HepG2 (cell line): ENCODE measurements at regions not wholly inside any gene's neighbourhood (a gene's known extent, or its start where the extent isn't known, plus 50 kb on each side); places are given as distances from the start of the nearest gene placed in this dataset.

ENCODE experiments used
- ATAC-seq: fragments of 200-7000 bp; cut with Tn5 transposase; 3 replicates; pipeline ENCODE4 v1.9.1; 2020; ENCODE audit warnings: mild to moderate bottlenecking, moderate library complexity
- BruUV-seq: library from RNA; stranded (reverse); fragments of 400-500 nt; replicated peaks from 2 replicates; lab custom pipeline; 2021; lab: Mats Ljungman, UMichigan
- CTCF ChIA-PET: fragments of 300-600 bp; formaldehyde crosslinking; extraction: SDS; loops from one replicate; lab custom pipeline; 2021; ENCODE audit warnings: low total read pairs, inconsistent platforms, low intra/inter-chr PET ratio; lab: Yijun Ruan, JAX
- POLR2A ChIA-PET: fragments of 350-600 bp; sonication (Branson Sonifier 250); formaldehyde crosslinking; loops from one replicate; lab custom pipeline; 2020; ENCODE audit warnings: antibody characterized with exemption, inconsistent platforms; lab: Yijun Ruan, JAX
- DNase-seq: peaks from one replicate; pipeline ENCODE4 v3.0.0-alpha.2; 2015; ENCODE audit warnings: low spot score
- FAIRE-seq: peaks from 3 replicates; lab custom pipeline; 2011; peaks lifted over from hg19 to GRCh38; lab: Jason Lieb, UNC
- H2AFZ ChIP-seq: one replicate; pipeline ENCODE4 v1.6.1; 2011; ENCODE audit warnings: low read length, inconsistent platforms
- H3K27ac ChIP-seq: fragments of 300-600 bp; 3 replicates; pipeline ENCODE4 v1.8.0; 2011; ENCODE audit warnings: mixed run types, mild to moderate bottlenecking, mixed read lengths, low read length, inconsistent platforms; ENCODE audit not compliant: insufficient read depth; ENCODE audit errors: extremely low read length
- H3K27me3 ChIP-seq, 2 experiments: fragments of 200-600 bp in 1 of 2; 2 replicates in 1 of 2; 3 replicates in 1 of 2; pipeline versions ENCODE4 v1.6.0 to v1.8.0; 2011; ENCODE audit warnings: low read length in 2 of 2, mild to moderate bottlenecking in 2 of 2, moderate library complexity in 2 of 2, inconsistent platforms in 1 of 2; ENCODE audit not compliant: insufficient read depth in 2 of 2, control insufficient read depth in 1 of 2
- H3K36me3 ChIP-seq, 2 experiments: fragments of 200-600 bp in 1 of 2; replicated peaks in 1 of 2; 2 replicates in 1 of 2; 3 replicates in 1 of 2; pipeline versions ENCODE4 v1.5.1 to v1.8.0; 2011; ENCODE audit warnings: low read length in 2 of 2, inconsistent platforms in 1 of 2; ENCODE audit not compliant: insufficient read depth in 2 of 2, control insufficient read depth in 1 of 2
- H3K4me1 ChIP-seq: 2 replicates; pipeline ENCODE4 v1.5.1; 2012; ENCODE audit warnings: low read length, inconsistent platforms; ENCODE audit not compliant: insufficient read depth
- H3K4me2 ChIP-seq: 2 replicates; pipeline ENCODE4 v1.6.0; 2011; ENCODE audit warnings: low read depth, low read length, inconsistent platforms
- H3K4me3 ChIP-seq, 3 experiments: fragments of 200-600 bp in 1 of 3; sonication (generic), shearing (Covaris generic) in 1 of 3; replicated peaks in 1 of 3; 2 replicates each; pipeline ENCODE4 v1.5.1; 2011 to 2016; ENCODE audit warnings: low read length in 3 of 3, inconsistent platforms in 2 of 3, low read depth in 2 of 3, mild to moderate bottlenecking in 2 of 3, control low read depth in 1 of 3, mixed read lengths in 1 of 3; ENCODE audit not compliant: insufficient read depth in 1 of 3
- H3K79me2 ChIP-seq: one replicate; pipeline ENCODE4 v1.6.1; 2011; ENCODE audit warnings: low read length, inconsistent platforms; ENCODE audit not compliant: insufficient read depth
- H3K9ac ChIP-seq: 2 replicates; pipeline ENCODE4 v1.6.0; 2011; ENCODE audit warnings: mild to moderate bottlenecking, low read depth, low read length, inconsistent platforms; ENCODE audit not compliant: insufficient read depth
- H3K9me3 ChIP-seq: 2 replicates; pipeline ENCODE4 v1.5.1; 2012; ENCODE audit warnings: mild to moderate bottlenecking, low read length
- H4K20me1 ChIP-seq: 2 replicates; pipeline ENCODE4 v1.6.0; 2011; ENCODE audit warnings: inconsistent platforms, mild to moderate bottlenecking, low read length, moderate library complexity; ENCODE audit not compliant: insufficient read depth
- CENPX ChIP-seq: sonication (generic); formaldehyde crosslinking; IDR thresholded peaks from 2 replicates; pipeline ENCODE4 v1.9.0; 2021; ENCODE audit warnings: mild to moderate bottlenecking, missing genetic modification reagents, moderate library complexity
- KIAA2018 ChIP-seq: sonication (generic); formaldehyde crosslinking; IDR thresholded peaks from 2 replicates; pipeline ENCODE4 v1.5.0; 2020; ENCODE audit warnings: mild to moderate bottlenecking, missing genetic modification reagents, borderline replicate concordance
- MEIS1 ChIP-seq: sonication (generic); formaldehyde crosslinking; IDR thresholded peaks from 2 replicates; pipeline ENCODE4 v1.9.0; 2021; ENCODE audit warnings: mild to moderate bottlenecking, missing genetic modification reagents, moderate library complexity, borderline replicate concordance
- RELA ChIP-seq: sonication (generic); formaldehyde crosslinking; IDR thresholded peaks from 2 replicates; pipeline ENCODE4 v1.4.0; 2020; ENCODE audit warnings: missing genetic modification reagents
- SCMH1 ChIP-seq: sonication (generic); formaldehyde crosslinking; IDR thresholded peaks from 2 replicates; pipeline ENCODE4 v1.9.0; 2021; ENCODE audit warnings: missing genetic modification reagents, mild to moderate bottlenecking, borderline replicate concordance
- SRY ChIP-seq: sonication (generic); formaldehyde crosslinking; IDR thresholded peaks from 2 replicates; pipeline ENCODE4 v1.8.0; 2022; ENCODE audit warnings: mild to moderate bottlenecking, missing genetic modification reagents
- ZNF597 ChIP-seq: sonication (generic); formaldehyde crosslinking; IDR thresholded peaks from 2 replicates; pipeline ENCODE4 v1.5.0; 2020; ENCODE audit warnings: missing genetic modification reagents
- ZNF639 ChIP-seq: conservative IDR thresholded peaks from 2 replicates; pipeline ENCODE4 v1.6.1; 2018; ENCODE audit warnings: missing genetic modification reagents
- WGBS: methylation state at CpG from one replicate; pipeline ENCODE4 v1.1.6; 2017; ENCODE audit warnings: low lambda C conversion rate; 5-methylcytosine and 5-hydroxymethylcytosine counted together
- in situ Hi-C: cut with HindIII; loops from 2 replicates; pipeline ENCODE4 v1.10.0; 2017; ENCODE audit warnings: low pct_unique_long_range_greater_than_20kb; ENCODE audit not compliant: extremely low pct_ligation_motif_present
- intact Hi-C: fragments of 100-400 bp; cut with micrococcal nuclease; formaldehyde crosslinking; loops from one replicate; pipeline ENCODE4 v1.10.0; 2022; ENCODE audit not compliant: unreplicated experiment
- TF ChIP-seq, protein P1 (sequence below): sonication (generic); formaldehyde crosslinking; conservative IDR thresholded peaks from 2 replicates; pipeline ENCODE4 v1.4.0; 2020; ENCODE audit warnings: missing genetic modification reagents

DNA sequence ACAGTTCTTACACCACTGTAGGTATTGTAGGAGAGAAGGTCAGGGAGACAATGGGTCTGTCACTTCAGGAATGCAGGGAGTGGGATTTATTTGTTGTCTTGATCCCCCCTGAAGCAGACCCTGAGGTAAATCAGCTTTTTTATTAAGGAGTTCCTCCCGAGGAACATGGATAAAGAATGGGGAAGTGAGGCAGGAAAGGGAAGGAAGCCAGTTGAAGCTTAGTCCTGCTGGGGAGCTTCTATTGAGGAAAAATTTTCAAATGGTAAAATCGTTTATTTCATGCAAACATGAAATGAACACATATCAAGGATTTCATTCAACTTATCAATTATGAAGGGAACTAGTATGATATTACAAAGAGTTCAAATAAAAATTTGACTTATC lies 318.6 kb upstream of the PIK3R1 start:
- no peaks in the 10 kb centered on the region for H3K9me3 ChIP-seq
- BruUV-seq: no TSS peak
- in situ Hi-C loops: no loop called here
- H3K36me3 ChIP-seq: no peaks in the 10 kb centered on the region
- FAIRE-seq: no peak
- H3K9ac ChIP-seq: no peak overlapping the region
- no peak overlapping the region for H3K27ac ChIP-seq
- WGBS: 2% methylated on average over 2 of the region's 2 CpGs
- H3K4me3 ChIP-seq: no peak overlapping the region
- ChIA-PET POLR2A (no interaction called here), CTCF (no interaction called here)
- ATAC-seq: no peak
- H2AFZ ChIP-seq: no peak overlapping the region
- H3K27me3 ChIP-seq: 0 out of 5 replicates have a peak, but pooled peaks cover 0 to under 1% of the 10 kb centered on the region in 2 experiments
- H3K4me1 ChIP-seq: no peaks in the 10 kb centered on the region
- no peaks in the 10 kb centered on the region for H3K79me2 ChIP-seq
- intact Hi-C loops: no loop called here
- no peak for DNase-seq
- no peak overlapping the region for H3K4me2 ChIP-seq
- no peaks in the 10 kb centered on the region for H4K20me1 ChIP-seq
- TF ChIP-seq SRY (CRISPR knock-in tag) (no peak), ZNF639 (CRISPR knock-in tag) (no peak), ZNF597 (CRISPR knock-in tag) (no peak), KIAA2018 (CRISPR knock-in tag) (no peak), MEIS1 (no peak), SCMH1 (no peak), RELA (CRISPR knock-in tag) (no peak), CENPX (CRISPR knock-in tag) (no peak)
- TF ChIP-seq, protein P1, sequence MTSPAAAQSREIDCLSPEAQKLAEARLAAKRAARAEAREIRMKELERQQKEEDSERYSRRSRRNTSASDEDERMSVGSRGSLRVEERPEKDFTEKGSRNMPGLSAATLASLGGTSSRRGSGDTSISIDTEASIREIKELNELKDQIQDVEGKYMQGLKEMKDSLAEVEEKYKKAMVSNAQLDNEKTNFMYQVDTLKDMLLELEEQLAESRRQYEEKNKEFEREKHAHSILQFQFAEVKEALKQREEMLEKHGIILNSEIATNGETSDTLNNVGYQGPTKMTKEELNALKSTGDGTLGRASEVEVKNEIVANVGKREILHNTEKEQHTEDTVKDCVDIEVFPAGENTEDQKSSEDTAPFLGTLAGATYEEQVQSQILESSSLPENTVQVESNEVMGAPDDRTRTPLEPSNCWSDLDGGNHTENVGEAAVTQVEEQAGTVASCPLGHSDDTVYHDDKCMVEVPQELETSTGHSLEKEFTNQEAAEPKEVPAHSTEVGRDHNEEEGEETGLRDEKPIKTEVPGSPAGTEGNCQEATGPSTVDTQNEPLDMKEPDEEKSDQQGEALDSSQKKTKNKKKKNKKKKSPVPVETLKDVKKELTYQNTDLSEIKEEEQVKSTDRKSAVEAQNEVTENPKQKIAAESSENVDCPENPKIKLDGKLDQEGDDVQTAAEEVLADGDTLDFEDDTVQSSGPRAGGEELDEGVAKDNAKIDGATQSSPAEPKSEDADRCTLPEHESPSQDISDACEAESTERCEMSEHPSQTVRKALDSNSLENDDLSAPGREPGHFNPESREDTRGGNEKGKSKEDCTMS: no peak
